Epithelial cell of proximal tubule (primary cell): ENCODE measurements at regions not wholly inside any gene's neighbourhood (a gene's known extent, or its start where the extent isn't known, plus 50 kb on each side); places are given as distances from the start of the nearest gene placed in this dataset.
"Not testable (repeated sequence)": the region's sequence is repeated elsewhere in the genome, so short reads cannot be mapped to it uniquely, and the experiment has no call there.

Source experiments
- DNase-seq: peaks from one replicate; pipeline ENCODE4 v3.0.0-alpha.2; 2011; ENCODE audit warnings: low read depth
- H3K4me3 ChIP-seq: 2 replicates; pipeline ENCODE4 v1.5.1; 2011; ENCODE audit warnings: low read depth, mild to moderate bottlenecking, low read length
- TF ChIP-seq, protein P1 (sequence below): conservative IDR thresholded peaks from 2 replicates; pipeline ENCODE4 v1.5.1; 2012; ENCODE audit warnings: low read depth, mild to moderate bottlenecking, low read length

DNA sequence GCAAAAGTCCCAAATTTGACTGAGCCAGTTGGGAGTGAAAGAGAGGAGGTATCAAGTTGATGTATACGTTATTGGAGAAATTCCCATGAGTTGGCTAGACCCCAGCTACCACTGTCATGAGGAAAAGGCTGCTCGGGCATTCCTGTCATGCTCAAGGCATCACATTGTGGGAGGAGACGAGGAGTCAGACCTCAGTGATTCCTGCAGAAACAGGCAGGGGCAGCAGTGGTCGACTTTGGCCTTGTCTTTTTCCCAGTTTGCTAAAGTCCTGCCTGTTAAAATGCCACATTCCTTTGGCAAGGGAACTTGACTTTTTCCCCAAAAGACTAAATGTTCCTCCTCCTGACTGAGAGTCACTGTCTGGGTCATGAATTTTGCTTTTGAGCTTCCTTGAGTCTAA lies 295.5 kb upstream of the HS3ST5 start:
- TF ChIP-seq, protein P1, sequence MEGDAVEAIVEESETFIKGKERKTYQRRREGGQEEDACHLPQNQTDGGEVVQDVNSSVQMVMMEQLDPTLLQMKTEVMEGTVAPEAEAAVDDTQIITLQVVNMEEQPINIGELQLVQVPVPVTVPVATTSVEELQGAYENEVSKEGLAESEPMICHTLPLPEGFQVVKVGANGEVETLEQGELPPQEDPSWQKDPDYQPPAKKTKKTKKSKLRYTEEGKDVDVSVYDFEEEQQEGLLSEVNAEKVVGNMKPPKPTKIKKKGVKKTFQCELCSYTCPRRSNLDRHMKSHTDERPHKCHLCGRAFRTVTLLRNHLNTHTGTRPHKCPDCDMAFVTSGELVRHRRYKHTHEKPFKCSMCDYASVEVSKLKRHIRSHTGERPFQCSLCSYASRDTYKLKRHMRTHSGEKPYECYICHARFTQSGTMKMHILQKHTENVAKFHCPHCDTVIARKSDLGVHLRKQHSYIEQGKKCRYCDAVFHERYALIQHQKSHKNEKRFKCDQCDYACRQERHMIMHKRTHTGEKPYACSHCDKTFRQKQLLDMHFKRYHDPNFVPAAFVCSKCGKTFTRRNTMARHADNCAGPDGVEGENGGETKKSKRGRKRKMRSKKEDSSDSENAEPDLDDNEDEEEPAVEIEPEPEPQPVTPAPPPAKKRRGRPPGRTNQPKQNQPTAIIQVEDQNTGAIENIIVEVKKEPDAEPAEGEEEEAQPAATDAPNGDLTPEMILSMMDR, result peak; percentile 5
- no peak overlapping the region for H3K4me3 ChIP-seq
- no peak for DNase-seq

DNA sequence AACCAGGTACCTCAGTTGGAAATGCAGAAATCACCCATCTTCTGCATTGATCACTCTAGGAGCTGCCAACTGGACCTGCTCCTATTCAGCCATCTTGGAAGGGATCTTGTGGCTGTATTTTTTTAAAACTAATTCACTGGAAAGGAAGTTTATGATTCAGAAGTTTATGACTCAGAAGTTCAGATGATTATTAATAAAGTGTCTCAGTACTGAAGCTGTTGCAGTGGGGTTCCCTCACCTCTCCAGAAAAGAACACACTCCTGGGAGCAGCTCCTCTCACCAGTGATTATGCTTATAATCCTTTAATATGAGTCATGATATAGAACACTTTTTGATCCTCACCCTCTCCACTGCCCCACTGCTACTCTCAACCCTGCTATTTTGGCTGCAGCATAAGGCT lies 291.2 kb upstream of the HS3ST5 start:
- TF ChIP-seq, protein P1, result no peak
- H3K4me3 ChIP-seq, result no peak overlapping the region
- no peak for DNase-seq

DNA sequence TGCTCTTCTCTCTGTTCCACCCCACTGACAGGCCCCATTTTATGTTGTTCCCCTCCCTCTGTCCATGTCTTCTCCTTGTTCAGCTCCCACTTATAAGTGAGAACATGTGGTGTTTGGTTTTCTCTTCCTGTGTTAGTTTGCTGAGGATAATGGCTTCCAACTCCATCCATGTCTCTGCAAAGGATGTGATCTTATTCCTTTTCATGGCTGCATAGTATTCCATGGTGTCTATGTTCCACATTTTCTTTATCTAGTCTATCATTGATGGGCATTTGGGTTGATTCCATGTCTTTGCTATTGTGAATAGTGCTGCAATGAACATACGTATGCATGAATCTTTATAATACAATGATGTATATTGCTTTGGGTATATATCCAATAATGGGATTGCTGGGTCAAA lies 283.4 kb upstream of the HS3ST5 start:
- DNase-seq, result not testable (repeated sequence)

DNA sequence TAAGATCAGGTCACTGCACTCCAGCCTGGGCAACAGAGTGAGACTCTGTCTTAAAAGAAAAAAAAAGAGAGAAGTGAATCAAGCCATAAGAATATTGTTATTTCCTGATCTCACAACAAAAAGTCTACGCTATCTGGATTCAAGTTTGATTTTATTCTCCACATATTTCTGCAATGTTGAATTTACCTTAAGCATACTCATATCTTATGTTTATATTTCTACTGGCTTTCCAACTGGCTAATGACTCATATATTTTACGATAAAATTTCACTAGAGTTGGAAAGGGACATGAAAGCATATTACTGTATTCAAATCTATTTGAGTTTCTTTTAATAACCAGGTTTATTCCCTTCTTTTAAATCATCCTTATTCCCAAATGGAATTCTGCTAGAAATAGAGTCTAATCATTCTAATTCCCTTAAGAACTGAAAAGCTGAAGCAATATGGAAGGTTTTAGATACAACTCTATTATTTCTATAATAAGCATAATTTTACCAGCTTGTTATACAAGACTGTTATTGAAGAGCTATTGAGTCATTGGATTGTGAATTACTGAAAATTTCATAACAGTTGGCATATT lies 276.9 kb upstream of the HS3ST5 start:
- no peak for DNase-seq
- H3K4me3 ChIP-seq, result no peak overlapping the region
- TF ChIP-seq, protein P1, result no peak

More for the DNA sequence above, 283.4 kb upstream of the HS3ST5 start:
- H3K4me3 ChIP-seq, result not testable (repeated sequence)

DNA sequence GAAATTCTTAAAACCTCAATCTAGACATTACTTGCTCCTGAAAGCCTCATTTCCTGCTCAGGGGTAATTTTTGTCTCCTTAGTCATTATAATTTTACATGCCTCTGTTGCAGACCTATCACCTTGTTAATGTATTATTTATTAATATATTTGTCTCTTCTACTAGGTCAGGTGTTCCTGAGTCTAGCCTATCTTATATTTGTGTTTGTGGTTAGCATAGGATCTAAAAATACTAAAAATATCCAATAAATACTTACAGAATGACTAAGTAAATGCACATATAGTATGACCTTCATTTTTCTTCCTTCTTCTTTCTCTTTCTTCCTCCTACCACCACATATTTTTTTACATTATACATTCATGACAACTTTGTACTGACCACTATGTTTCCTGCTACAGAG lies 268.9 kb upstream of the HS3ST5 start:
- DNase-seq, result peak; percentile 1
- no peak overlapping the region for H3K4me3 ChIP-seq
- TF ChIP-seq, protein P1, result no peak

DNA sequence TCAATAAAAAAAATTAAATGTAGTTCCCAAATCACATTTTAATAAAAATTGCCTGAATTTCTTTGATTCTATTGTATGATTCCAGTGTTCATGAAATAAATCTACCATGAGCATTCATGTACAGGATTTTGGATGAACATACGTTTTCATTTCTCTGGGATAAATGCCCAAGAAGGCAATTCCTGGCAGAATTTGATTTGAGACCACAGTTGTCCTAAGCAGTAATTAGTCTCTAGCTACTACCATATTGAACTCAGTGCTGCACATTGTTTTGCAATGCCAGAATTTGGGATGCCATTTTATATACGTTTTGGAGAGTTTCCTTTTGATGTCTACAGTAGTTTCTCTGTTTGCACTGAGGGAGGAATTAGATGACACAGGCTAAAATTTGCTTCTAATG lies 265.3 kb upstream of the HS3ST5 start:
- no peak overlapping the region for H3K4me3 ChIP-seq
- no peak for DNase-seq
- TF ChIP-seq, protein P1, result no peak

DNA sequence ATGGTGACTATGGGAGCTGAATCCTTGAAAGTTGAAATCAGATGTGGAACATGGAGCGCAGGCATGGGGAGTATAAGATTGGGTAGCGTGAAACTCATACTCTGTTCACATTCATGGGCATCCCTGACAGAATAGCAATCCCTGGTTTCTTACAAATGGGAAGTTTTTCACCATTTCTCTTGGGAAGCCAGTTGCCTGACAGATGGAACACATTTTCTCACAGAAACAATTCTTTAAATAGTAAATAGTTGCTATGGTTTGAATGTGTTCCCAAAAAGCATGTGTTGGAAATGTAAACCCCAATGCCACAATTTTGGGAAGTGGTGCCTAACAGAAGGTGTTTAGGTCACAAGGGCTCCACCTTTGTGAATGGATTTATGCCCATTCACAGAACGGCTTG lies 262.8 kb upstream of the HS3ST5 start:
- TF ChIP-seq, protein P1, result no peak
- no peak overlapping the region for H3K4me3 ChIP-seq
- DNase-seq, result no peak
